CD4-positive, alpha-beta T cell (primary cell): ENCODE measurements at regions not wholly inside any gene's neighbourhood (a gene's known extent, or its start where the extent isn't known, plus 50 kb on each side); places are given as distances from the start of the nearest gene placed in this dataset.

Experiments used
- ATAC-seq: fragments of 200-7000 bp; cut with Tn5 transposase; one replicate; pipeline ENCODE4 v1.10.0; 2022; ENCODE audit warnings: mild to moderate bottlenecking; ENCODE audit not compliant: poor library complexity
- CTCF ChIA-PET: fragments of 350-600 bp; sonication (Branson Sonifier 250); formaldehyde crosslinking; loops from one replicate; lab custom pipeline; 2021; ENCODE audit warnings: antibody characterized with exemption, inconsistent platforms; lab: Charles Lee
- POLR2A ChIA-PET: fragments of 350-600 bp; sonication (Branson Sonifier 250); formaldehyde crosslinking; loops from one replicate; lab custom pipeline; 2021; ENCODE audit warnings: antibody characterized with exemption, inconsistent platforms; lab: Charles Lee
- DNase-seq, 14 experiments: peaks; one replicate each; pipeline ENCODE4 v3.0.0-alpha.2; 2013 to 2020; ENCODE audit warnings: mixed read lengths in 2 of 14
- H3K27ac ChIP-seq, 2 donors: one replicate each; pipeline versions ENCODE4 v1.5.1 to v1.7.0; 2013; ENCODE audit warnings: low read length in 2 of 2, low read depth in 1 of 2, mild to moderate bottlenecking in 1 of 2
- H3K27me3 ChIP-seq, 2 experiments: 1 replicate in 1 of 2; 2 replicates in 1 of 2; pipeline versions ENCODE4 v1.6.1 to v1.7.0; 2013; ENCODE audit warnings: low read length in 2 of 2, control low read depth in 1 of 2, mild to moderate bottlenecking in 1 of 2, moderate library complexity in 1 of 2; ENCODE audit not compliant: insufficient read depth in 2 of 2, control insufficient read depth in 1 of 2
- H3K36me3 ChIP-seq: one replicate; pipeline ENCODE4 v1.6.1; 2013; ENCODE audit warnings: low read length, control low read depth; ENCODE audit not compliant: insufficient read depth
- H3K4me1 ChIP-seq: one replicate; pipeline ENCODE4 v1.6.1; 2013; ENCODE audit warnings: low read length, control low read depth; ENCODE audit not compliant: insufficient read depth
- H3K4me3 ChIP-seq: one replicate; pipeline ENCODE4 v1.5.1; 2013; ENCODE audit warnings: mild to moderate bottlenecking, low read length, moderate library complexity
- H3K9me3 ChIP-seq, 2 experiments: 1 replicate in 1 of 2; 2 replicates in 1 of 2; pipeline versions ENCODE4 v1.6.1 to v1.7.0; 2013; ENCODE audit warnings: low read length in 2 of 2, mild to moderate bottlenecking in 2 of 2, control low read depth in 1 of 2, moderate library complexity in 1 of 2; ENCODE audit not compliant: control insufficient read depth in 1 of 2, insufficient read depth in 1 of 2
- H3K27ac Mint-ChIP-seq: one replicate; pipeline ENCODE4 v1.8.0; 2020; ENCODE audit warnings: mixed read lengths
- H3K27me3 Mint-ChIP-seq: one replicate; pipeline ENCODE4 v1.8.0; 2021; ENCODE audit warnings: mixed read lengths
- H3K36me3 Mint-ChIP-seq: one replicate; pipeline ENCODE4 v1.8.0; 2021; ENCODE audit warnings: low read depth, mixed read lengths
- H3K4me1 Mint-ChIP-seq: one replicate; pipeline ENCODE4 v1.8.0; 2021; ENCODE audit warnings: low read depth, mixed read lengths
- H3K4me3 Mint-ChIP-seq: one replicate; pipeline ENCODE4 v1.8.0; 2020; ENCODE audit warnings: mild to moderate bottlenecking, mixed read lengths
- H3K9me3 Mint-ChIP-seq: one replicate; pipeline ENCODE4 v1.8.0; 2020; ENCODE audit warnings: mixed read lengths
- intact Hi-C, 2 experiments: fragments of 100-400 bp; cut with DNase I in 1 of 2; cut with micrococcal nuclease in 1 of 2; formaldehyde crosslinking; loops; one replicate each; pipeline versions ENCODE4 v1.15.1 to v1.9.0; 2023 to 2025; cut with DNase I, micrococcal nuclease
- TF ChIP-seq, protein P1 (sequence below): fragments of 200-600 bp; IDR thresholded peaks from one replicate; pipeline ENCODE4 v1.8.0; 2022; ENCODE audit warnings: antibody characterized with exemption, mild to moderate bottlenecking

DNA sequence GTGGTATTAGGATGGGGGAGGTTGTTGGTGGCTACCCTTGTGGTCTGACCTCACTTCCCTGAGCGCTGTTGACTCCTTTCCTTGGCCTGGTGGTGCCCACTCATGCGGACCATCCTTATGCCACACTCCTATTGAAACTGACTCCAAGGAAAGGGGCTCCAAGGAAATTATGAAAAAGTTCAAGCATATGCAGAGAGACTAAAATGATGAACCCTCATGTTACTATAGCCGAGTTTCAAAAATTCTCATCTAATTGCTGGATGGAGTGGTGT is 75.0 kb upstream of the CALM2 start:
- H3K9me3 Mint-ChIP-seq = no peaks in the 10 kb centered on the region
- ChIA-PET CTCF (no interaction called here), POLR2A (no interaction called here)
- H3K4me3 ChIP-seq = no peak overlapping the region
- no peak for ATAC-seq
- no peak overlapping the region for H3K4me3 Mint-ChIP-seq
- no peaks in the 10 kb centered on the region for H3K9me3 ChIP-seq
- intact Hi-C loops = no loop called here
- H3K4me1 ChIP-seq = no peaks in the 10 kb centered on the region
- no peaks in the 10 kb centered on the region for H3K36me3 Mint-ChIP-seq
- no peaks in the 10 kb centered on the region for H3K27me3 Mint-ChIP-seq
- H3K36me3 ChIP-seq = no peaks in the 10 kb centered on the region
- DNase-seq = no peak
- TF ChIP-seq, protein P1, sequence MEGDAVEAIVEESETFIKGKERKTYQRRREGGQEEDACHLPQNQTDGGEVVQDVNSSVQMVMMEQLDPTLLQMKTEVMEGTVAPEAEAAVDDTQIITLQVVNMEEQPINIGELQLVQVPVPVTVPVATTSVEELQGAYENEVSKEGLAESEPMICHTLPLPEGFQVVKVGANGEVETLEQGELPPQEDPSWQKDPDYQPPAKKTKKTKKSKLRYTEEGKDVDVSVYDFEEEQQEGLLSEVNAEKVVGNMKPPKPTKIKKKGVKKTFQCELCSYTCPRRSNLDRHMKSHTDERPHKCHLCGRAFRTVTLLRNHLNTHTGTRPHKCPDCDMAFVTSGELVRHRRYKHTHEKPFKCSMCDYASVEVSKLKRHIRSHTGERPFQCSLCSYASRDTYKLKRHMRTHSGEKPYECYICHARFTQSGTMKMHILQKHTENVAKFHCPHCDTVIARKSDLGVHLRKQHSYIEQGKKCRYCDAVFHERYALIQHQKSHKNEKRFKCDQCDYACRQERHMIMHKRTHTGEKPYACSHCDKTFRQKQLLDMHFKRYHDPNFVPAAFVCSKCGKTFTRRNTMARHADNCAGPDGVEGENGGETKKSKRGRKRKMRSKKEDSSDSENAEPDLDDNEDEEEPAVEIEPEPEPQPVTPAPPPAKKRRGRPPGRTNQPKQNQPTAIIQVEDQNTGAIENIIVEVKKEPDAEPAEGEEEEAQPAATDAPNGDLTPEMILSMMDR = no peak
- H3K4me1 Mint-ChIP-seq = no peaks in the 10 kb centered on the region
- no peak overlapping the region for H3K27ac Mint-ChIP-seq
- no peak overlapping the region for H3K27ac ChIP-seq
- H3K27me3 ChIP-seq = peaks cover 0 to 5% of the 10 kb centered on the region in 2 experiments

DNA sequence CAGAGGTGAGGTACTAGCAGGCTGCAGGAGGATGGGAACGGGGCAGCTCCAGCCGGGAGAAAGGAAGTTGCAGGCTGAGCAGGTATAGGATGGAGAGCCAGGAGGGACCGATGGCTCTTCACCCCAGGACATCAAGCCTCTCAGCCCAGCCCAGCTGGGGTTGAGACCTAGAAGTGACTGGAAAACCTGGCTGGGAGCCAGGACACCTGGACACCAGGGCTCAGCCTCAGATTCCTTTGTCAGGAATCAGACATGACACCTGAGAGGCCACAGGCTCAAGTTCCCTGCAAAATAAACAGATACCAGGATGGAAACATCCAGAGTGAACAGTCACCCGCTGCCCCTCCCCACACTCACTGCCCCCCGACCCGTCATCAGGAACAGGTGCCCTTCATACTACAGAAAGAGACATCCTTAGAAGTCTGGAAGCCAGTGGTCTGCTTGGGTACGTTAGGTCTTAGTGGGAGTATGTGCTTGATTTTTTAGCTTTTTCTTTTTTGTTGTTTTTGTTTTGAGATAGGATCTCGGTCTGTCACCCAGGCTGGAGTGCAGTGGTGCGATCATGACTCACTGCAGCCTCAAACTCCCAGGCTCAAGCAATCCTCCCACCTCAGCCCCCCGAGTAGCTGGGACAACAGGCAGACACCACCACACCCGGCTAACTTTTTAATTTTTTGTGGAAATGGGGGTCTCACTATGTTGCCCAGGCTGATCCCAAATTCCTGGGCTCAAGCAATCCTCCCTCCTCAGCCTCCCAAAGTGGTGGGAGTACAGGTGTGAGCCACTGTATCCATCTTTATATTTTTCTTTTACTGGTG is 74.5 kb upstream of the CALM2 start:
- no peak overlapping the region for H3K4me3 ChIP-seq
- no peak overlapping the region for H3K27ac ChIP-seq
- ChIA-PET POLR2A (no interaction called here), CTCF (no interaction called here)
- H3K27me3 Mint-ChIP-seq = no peaks in the 10 kb centered on the region
- intact Hi-C loops = no loop called here
- H3K27me3 ChIP-seq = peaks cover 0 to 5% of the 10 kb centered on the region in 2 experiments
- H3K36me3 Mint-ChIP-seq = no peaks in the 10 kb centered on the region
- no peaks in the 10 kb centered on the region for H3K9me3 Mint-ChIP-seq
- no peak overlapping the region for H3K4me3 Mint-ChIP-seq
- ATAC-seq = no peak
- TF ChIP-seq, protein P1 = no peak
- H3K9me3 ChIP-seq = no peaks in the 10 kb centered on the region
- no peak for DNase-seq
- no peaks in the 10 kb centered on the region for H3K4me1 Mint-ChIP-seq
- H3K27ac Mint-ChIP-seq = no peak overlapping the region
- no peaks in the 10 kb centered on the region for H3K36me3 ChIP-seq
- H3K4me1 ChIP-seq = no peaks in the 10 kb centered on the region

DNA sequence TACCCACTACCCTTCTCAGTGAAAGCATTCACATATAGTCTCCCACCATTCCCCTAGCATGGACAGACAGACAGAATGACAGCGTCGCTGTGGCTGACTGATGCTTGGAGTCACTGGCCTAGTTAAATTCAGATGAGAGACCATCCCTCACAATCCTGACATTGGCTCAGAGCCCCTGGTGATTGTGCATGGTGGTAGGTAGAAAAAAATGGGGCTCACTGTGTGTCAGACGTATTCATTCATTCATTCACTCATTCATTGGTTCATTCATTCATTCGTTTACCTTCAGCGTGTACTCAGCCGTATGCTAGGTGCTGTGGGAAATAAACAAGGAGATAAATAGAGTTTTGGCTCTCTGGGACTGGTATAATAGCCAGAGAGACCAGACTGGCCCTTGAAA is 73.6 kb upstream of the CALM2 start:
- Histone ChIP-seq H3K4me1 (no peaks in the 10 kb centered on the region), H3K4me3 (no peak overlapping the region), H3K36me3 (no peaks in the 10 kb centered on the region), H3K9me3 (no peaks in the 10 kb centered on the region), H3K27me3 (peaks cover 0 to 5% of the 10 kb centered on the region in 2 experiments), H3K27ac (no peak overlapping the region)
- H3K27me3 Mint-ChIP-seq = no peaks in the 10 kb centered on the region
- ChIA-PET CTCF (no interaction called here), POLR2A (no interaction called here)
- no peaks in the 10 kb centered on the region for H3K4me1 Mint-ChIP-seq
- H3K36me3 Mint-ChIP-seq = no peaks in the 10 kb centered on the region
- TF ChIP-seq, protein P1 = no peak
- DNase-seq = no peak
- no peak overlapping the region for H3K4me3 Mint-ChIP-seq
- intact Hi-C loops = no loop called here
- no peak overlapping the region for H3K27ac Mint-ChIP-seq
- ATAC-seq = no peak
- H3K9me3 Mint-ChIP-seq = no peaks in the 10 kb centered on the region
